Hepatocyte (in vitro differentiated cells): ENCODE measurements at regions not wholly inside any gene's neighbourhood (a gene's known extent, or its start where the extent isn't known, plus 50 kb on each side); places are given as distances from the start of the nearest gene placed in this dataset.

Source experiments
- CTCF ChIP-seq: fragments of 200-600 bp; sonication (generic); IDR thresholded peaks from 2 replicates; pipeline ENCODE4 v1.5.1; 2016; ENCODE audit warnings: antibody characterized with exemption, mild to moderate bottlenecking; ENCODE audit not compliant: poor library complexity
- EZH2 ChIP-seq: fragments of 200-600 bp; sonication (generic); IDR thresholded peaks from 2 replicates; pipeline ENCODE4 v1.6.1; 2016; ENCODE audit warnings: antibody characterized with exemption, mild to moderate bottlenecking, borderline replicate concordance
- EZH2phosphoT487 ChIP-seq: fragments of 200-600 bp; sonication (generic); IDR thresholded peaks from one replicate; pipeline ENCODE4 v1.6.1; 2018; ENCODE audit warnings: antibody characterized with exemption, mild to moderate bottlenecking, low read depth, moderate library complexity; ENCODE audit not compliant: unreplicated experiment, severe bottlenecking

- TF ChIP-seq CTCF (no peak), EZH2 (no peak), EZH2phosphoT487 (no peak)
Observed at GRCh38 chr6:29887819-29888776, 54.2 kb upstream of the HLA-A start.
